SKM-1 treated with dmso at 0.1 percent for 144 hours (cell line): ENCODE measurements at regions not wholly inside any gene's neighbourhood (a gene's known extent, or its start where the extent isn't known, plus 50 kb on each side); places are given as distances from the start of the nearest gene placed in this dataset.
"Not testable (repeated sequence)": the region's sequence is repeated elsewhere in the genome, so short reads cannot be mapped to it uniquely, and the experiment has no call there.

Source experiments
- DNase-seq: peaks from one replicate; lab custom pipeline; 2025; ENCODE audit not compliant: unreplicated experiment; lab: John Stamatoyannopoulos, UW

GRCh38 chr2:228367356-228367755 is 185.9 kb upstream of the SPHKAP start:
- DNase-seq = no peak

GRCh38 chr2:228359473-228359872 is 178.0 kb upstream of the SPHKAP start:
- DNase-seq = no peak

- no peak for DNase-seq
These were observed 174.4 kb upstream of the SPHKAP start for GRCh38 chr2:228355897-228356296.

- DNase-seq = not testable (repeated sequence)
These were observed 171.5 kb upstream of the SPHKAP start for GRCh38 chr2:228352980-228353379.

- no peak for DNase-seq
These were observed 170.6 kb upstream of the SPHKAP start for GRCh38 chr2:228352048-228352447.

GRCh38 chr2:228348516-228349064 is 167.1 kb upstream of the SPHKAP start:
- no peak for DNase-seq

- no peak for DNase-seq
These were observed 163.0 kb upstream of the SPHKAP start for GRCh38 chr2:228344531-228344930.

GRCh38 chr2:228339525-228339924 is 158.0 kb upstream of the SPHKAP start:
- DNase-seq = no peak

GRCh38 chr2:228334180-228334579 is 152.7 kb upstream of the SPHKAP start:
- no peak for DNase-seq

- no peak for DNase-seq
These were observed 147.8 kb upstream of the SPHKAP start for GRCh38 chr2:228329282-228329681.

- DNase-seq = no peak
These were observed 139.5 kb upstream of the SPHKAP start for GRCh38 chr2:228321015-228321414.

GRCh38 chr2:228318218-228318617 is 136.7 kb upstream of the SPHKAP start:
- DNase-seq = peak; percentile 11

- no peak for DNase-seq
These were observed 130.7 kb upstream of the SPHKAP start for GRCh38 chr2:228312172-228312571.

GRCh38 chr2:228303960-228304359 is 122.5 kb upstream of the SPHKAP start:
- no peak for DNase-seq

GRCh38 chr2:228283491-228284171 is 102.1 kb upstream of the SPHKAP start:
- DNase-seq = no peak

GRCh38 chr2:228282376-228282775 is 100.9 kb upstream of the SPHKAP start:
- no peak for DNase-seq

- DNase-seq = no peak
These were observed 91.7 kb upstream of the SPHKAP start for GRCh38 chr2:228273159-228273558.

- DNase-seq = no peak
These were observed 87.9 kb upstream of the SPHKAP start for GRCh38 chr2:228269351-228269750.

- no peak for DNase-seq
These were observed 87.3 kb upstream of the SPHKAP start for GRCh38 chr2:228268756-228269155.

GRCh38 chr2:228268301-228268700 is 86.8 kb upstream of the SPHKAP start:
- no peak for DNase-seq

GRCh38 chr2:228263156-228263555 is 81.7 kb upstream of the SPHKAP start:
- DNase-seq = no peak

- DNase-seq = no peak
These were observed 80.1 kb upstream of the SPHKAP start for GRCh38 chr2:228261546-228261945.

- no peak for DNase-seq
These were observed 75.9 kb upstream of the SPHKAP start for GRCh38 chr2:228257379-228257778.
